HG03196 (cell line): ENCODE measurements at regions not wholly inside any gene's neighbourhood (a gene's known extent, or its start where the extent isn't known, plus 50 kb on each side); places are given as distances from the start of the nearest gene placed in this dataset.

ENCODE experiments used
- ATAC-seq: cut with Tn5 transposase; IDR thresholded peaks from one replicate; pipeline ENCODE4 v1.9.1; 2021; ENCODE audit not compliant: unreplicated experiment

GRCh38 chr4:164379694-164380093 lies 374.2 kb upstream of the SMIM31 start:
- no peak for ATAC-seq

DNA sequence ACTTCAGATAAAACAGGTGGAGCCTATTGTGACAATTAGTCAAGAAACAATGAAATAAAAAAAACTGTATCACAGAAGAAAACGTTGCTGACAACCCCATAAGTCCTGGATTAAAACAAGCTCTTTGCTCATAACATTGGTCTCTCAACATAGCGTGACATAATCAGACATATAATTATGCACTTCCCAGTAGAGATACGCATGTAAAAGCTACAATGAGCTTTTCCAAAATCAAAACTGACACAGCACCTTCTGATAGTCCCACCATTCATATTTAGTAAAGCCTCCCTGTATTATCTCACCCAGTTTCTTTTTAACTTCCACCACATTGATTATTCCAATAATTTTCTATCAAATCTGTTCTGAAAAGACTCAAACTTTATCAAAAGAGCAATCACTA lies 372.1 kb upstream of the SMIM31 start:
- no peak for ATAC-seq

DNA sequence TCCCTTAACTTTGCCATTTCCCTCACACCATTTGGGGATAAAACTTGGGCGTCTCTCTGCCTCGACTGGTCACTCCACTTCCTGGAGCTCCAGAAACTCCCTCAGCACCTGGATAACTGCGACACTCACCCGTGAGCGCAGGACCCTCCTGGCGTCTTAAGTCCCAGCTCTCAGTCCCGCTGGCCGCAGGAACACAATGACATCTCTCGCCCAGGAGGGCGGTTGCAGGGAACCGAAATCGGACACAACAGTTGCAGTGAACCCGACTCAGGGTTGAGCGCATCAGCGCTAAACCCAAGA lies 370.9 kb upstream of the SMIM31 start:
- no peak for ATAC-seq

GRCh38 chr4:164383358-164384220 lies 370.3 kb upstream of the SMIM31 start:
- no peak for ATAC-seq

DNA sequence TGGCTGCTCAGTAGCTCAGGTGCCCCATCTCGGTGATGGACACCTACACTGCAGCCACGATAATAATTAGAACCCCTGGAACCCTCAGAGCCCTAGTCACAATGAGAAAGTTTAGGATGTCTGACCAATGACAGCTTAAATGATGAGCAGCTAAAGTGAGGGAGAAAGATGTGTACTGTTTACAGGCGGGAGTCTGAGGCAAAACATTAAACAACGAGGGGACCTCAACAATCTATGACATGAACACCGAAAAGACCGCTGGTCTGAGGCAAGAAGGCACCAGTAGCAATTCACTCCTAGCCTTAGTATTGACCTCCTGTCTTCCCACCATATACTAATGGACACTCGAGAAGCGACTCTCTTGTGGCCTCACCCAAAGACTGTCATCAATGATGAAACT lies 369.5 kb upstream of the SMIM31 start:
- ATAC-seq = no peak

- no peak for ATAC-seq
Observed at GRCh38 chr4:164396439-164396838, 357.5 kb upstream of the SMIM31 start.

DNA sequence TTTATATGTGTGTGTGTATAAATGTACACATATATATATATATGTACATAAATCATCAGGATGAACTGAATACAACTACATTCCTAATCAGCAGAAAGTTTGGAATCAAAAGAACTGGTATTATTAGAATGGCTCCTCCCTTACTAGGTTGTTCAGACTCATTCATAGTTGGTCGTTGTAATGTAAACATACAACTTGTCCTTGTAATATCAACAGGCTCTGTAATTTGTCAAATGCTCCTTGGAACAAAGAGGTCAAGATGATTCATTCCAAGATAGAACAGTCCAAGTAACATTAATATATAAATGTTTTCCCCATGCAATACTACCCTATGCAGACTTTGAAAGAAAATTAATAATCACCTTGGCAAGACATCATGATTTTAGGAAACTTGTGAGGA lies 351.4 kb upstream of the SMIM31 start:
- ATAC-seq = no peak

- no peak for ATAC-seq
Observed at GRCh38 chr4:164405774-164406173, 348.2 kb upstream of the SMIM31 start.

- ATAC-seq = no peak
Observed at GRCh38 chr4:164408831-164409230, 345.1 kb upstream of the SMIM31 start.

GRCh38 chr4:164410401-164410800 lies 343.5 kb upstream of the SMIM31 start:
- ATAC-seq = no peak

- no peak for ATAC-seq
Observed at GRCh38 chr4:164412246-164412645, 341.7 kb upstream of the SMIM31 start.

DNA sequence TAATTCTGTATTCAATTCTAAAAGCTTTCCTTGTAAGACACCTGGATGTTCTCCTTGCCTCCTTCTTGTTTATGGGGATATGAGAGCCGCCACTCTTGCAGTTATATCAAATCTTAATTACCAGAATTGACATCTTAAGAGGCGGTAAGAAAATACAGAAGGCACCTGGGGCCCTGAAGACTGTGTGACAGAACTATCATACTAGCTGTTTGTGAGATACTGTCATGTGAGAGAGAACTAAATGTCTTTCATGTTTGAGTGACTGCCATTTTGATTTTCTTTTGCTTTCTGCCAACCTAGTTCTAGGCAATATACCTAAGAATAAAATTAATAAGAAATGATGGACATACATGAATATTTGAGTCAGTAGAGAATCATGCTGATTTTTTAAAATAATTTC lies 340.2 kb upstream of the SMIM31 start:
- ATAC-seq = no peak

DNA sequence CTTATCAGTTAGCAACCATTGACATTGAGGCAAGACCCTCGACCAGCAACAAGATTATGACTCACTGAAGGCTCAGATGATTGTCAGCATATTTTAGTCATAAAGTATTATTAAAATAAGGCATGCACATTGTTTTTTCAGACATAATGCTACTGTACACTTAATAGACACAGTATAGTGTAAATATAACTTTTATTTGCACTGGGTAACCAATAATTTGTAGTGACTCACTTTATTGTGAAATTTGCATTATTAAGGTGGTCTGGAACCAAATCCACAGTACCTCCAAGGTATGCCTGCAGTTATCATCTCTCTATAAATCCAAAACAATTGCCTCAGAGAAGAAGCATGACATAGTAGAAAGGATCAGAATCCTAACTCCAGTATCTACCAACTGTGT lies 330.1 kb upstream of the SMIM31 start:
- no peak for ATAC-seq

- ATAC-seq = no peak
Observed at GRCh38 chr4:164424846-164425245, 329.1 kb upstream of the SMIM31 start.

- no peak for ATAC-seq
Observed at GRCh38 chr4:164428561-164428960, 325.4 kb upstream of the SMIM31 start.

DNA sequence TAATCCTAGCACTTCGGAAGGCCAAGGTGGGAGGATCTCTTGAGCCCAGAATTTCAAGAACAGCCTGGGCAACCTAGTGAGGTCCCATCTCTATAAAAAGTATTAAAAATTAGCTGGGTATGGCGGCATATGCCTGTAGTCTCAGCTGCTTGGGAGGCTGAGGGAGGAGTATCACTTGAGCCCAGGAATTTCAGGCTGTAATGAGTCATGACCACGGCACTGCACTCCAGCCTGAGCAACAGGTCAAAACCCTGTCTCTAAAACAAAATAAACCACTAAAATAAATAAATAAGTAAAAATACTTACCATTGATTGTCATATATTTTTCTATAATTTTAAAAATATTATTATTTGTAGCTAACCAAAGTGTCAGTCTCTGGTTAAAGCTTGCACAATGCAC lies 315.6 kb upstream of the SMIM31 start:
- no peak for ATAC-seq

GRCh38 chr4:164439037-164439436 lies 314.9 kb upstream of the SMIM31 start:
- ATAC-seq = no peak

DNA sequence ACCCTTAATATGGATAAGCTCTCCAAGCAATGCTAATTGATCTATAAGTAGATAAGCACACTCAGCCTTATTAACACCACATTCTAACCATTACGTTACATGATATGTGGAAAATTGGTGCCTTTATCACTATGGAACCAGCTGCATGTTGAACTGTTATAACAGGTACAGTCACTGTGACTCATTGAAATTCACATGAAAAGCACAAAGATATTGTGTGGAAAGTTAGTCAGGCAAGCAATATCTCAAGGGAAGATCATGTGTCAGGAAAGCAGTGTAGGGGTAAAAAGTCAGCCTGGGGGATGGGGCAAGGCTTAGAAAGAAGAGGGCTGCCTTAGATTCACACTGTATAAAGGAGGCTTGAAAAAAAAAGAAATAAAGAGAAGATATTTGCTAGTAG lies 313.7 kb upstream of the SMIM31 start:
- no peak for ATAC-seq

- no peak for ATAC-seq
Observed at GRCh38 chr4:164441109-164441508, 312.8 kb upstream of the SMIM31 start.

DNA sequence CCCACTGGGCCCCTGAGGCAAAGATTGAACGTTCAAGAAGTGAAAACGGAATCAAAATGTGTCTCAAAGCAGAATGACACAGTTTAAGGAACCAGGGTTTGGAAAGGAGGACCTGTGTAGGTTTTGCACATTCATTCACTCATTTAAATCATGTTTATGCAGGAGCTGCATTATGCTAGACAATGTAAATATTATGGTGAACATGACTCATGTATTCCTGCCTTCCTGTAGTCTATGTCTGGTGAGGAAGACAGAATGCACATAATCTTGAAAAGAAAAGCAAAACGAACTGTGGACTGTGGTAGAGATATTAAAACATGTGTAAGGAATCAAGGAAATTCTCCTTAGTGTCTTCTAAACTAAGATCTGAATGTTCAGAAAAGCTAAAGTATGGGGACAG lies 311.8 kb upstream of the SMIM31 start:
- ATAC-seq = no peak

- ATAC-seq = no peak
Observed at GRCh38 chr4:164446516-164446915, 307.4 kb upstream of the SMIM31 start.

- no peak for ATAC-seq
Observed at GRCh38 chr4:164461901-164462300, 292.0 kb upstream of the SMIM31 start.

DNA sequence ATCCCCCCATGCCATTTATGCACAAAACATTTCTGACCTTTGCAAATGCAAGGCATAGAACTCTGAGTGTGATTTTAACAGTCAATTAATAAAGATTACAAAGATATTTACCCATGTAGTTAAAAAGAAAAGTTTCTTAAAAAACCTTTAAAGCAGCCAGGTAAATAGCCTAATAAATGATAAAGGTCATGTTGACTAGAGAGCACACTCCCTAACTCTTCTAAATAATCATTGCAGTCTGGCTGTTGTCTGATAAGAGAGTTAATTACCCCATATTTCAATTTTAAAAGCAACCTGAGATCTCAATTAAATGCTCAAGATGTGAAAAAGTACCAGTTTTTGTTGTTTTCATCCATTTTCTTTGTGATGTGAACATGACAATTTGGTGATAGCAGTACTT lies 291.5 kb upstream of the SMIM31 start:
- no peak for ATAC-seq
